H1 (cell line): ENCODE measurements at regions not wholly inside any gene's neighbourhood (a gene's known extent, or its start where the extent isn't known, plus 50 kb on each side); places are given as distances from the start of the nearest gene placed in this dataset.

Source experiments
- CTCF ChIA-PET: fragments of 300-600 bp; sonication (Branson Sonifier 250); formaldehyde crosslinking; loops from one replicate; lab custom pipeline; 2021; ENCODE audit not compliant: partially characterized antibody; lab: Charles Lee
- POLR2A ChIA-PET: fragments of 300-600 bp; sonication (Branson Sonifier 250); formaldehyde crosslinking; loops from one replicate; lab custom pipeline; 2021; ENCODE audit warnings: inconsistent platforms; ENCODE audit not compliant: partially characterized antibody; lab: Charles Lee
- DNase-seq, 2 experiments: peaks; one replicate each; pipeline versions ENCODE4 v3.0.0 to v3.0.0-alpha.2; 2010 to 2022; ENCODE audit warnings: low spot score in 2 of 2, low read depth in 1 of 2, mixed read lengths in 1 of 2
- FAIRE-seq: peaks from 2 replicates; lab custom pipeline; 2011; peaks lifted over from hg19 to GRCh38; lab: Jason Lieb, UNC
- H2AFZ ChIP-seq: 2 replicates; pipeline ENCODE4 v1.8.1; 2012; ENCODE audit warnings: low read length, inconsistent platforms
- H2AK5ac ChIP-seq: 2 replicates; pipeline ENCODE4 v1.6.1; 2013; ENCODE audit warnings: low read depth, low read length
- H2BK120ac ChIP-seq: replicated peaks from 2 replicates; pipeline ENCODE3; 2013; ENCODE audit warnings: low read depth, low read length, inconsistent platforms
- H2BK12ac ChIP-seq: 2 replicates; pipeline ENCODE4 v1.6.1; 2013; ENCODE audit warnings: low read depth, low read length
- H2BK15ac ChIP-seq: 2 replicates; pipeline ENCODE4 v1.6.1; 2013; ENCODE audit warnings: low read length
- H2BK20ac ChIP-seq: 2 replicates; pipeline ENCODE4 v1.6.1; 2013; ENCODE audit warnings: low read length
- H2BK5ac ChIP-seq: 2 replicates; pipeline ENCODE4 v1.6.1; 2013; ENCODE audit warnings: low read depth, low read length
- H3K14ac ChIP-seq: 2 replicates; pipeline ENCODE4 v1.6.1; 2013; ENCODE audit warnings: inconsistent platforms; ENCODE audit not compliant: insufficient read length
- H3K18ac ChIP-seq: 2 replicates; pipeline ENCODE4 v1.6.1; 2013; ENCODE audit warnings: low read length; ENCODE audit errors: extremely low read depth
- H3K23ac ChIP-seq: 2 replicates; pipeline ENCODE4 v1.6.1; 2013; ENCODE audit warnings: inconsistent platforms; ENCODE audit not compliant: insufficient read length
- H3K23me2 ChIP-seq: 2 replicates; pipeline ENCODE4 v1.6.1; 2013; ENCODE audit warnings: low read depth, low read length
- H3K27ac ChIP-seq: 2 replicates; pipeline ENCODE4 v1.6.1; 2011; ENCODE audit warnings: low read depth, low read length, inconsistent platforms
- H3K27me3 ChIP-seq, 4 experiments: replicated peaks in 1 of 4; 1 replicate in 1 of 4; 2 replicates in 3 of 4; pipeline versions ENCODE4 v1.6.1 to v1.8.1; 2011 to 2013; ENCODE audit warnings: low read length in 3 of 4, mild to moderate bottlenecking in 3 of 4, inconsistent platforms in 2 of 4, mixed read lengths in 2 of 4, moderate library complexity in 1 of 4; ENCODE audit not compliant: control insufficient read depth in 3 of 4, insufficient read depth in 3 of 4; ENCODE audit errors: extremely low read depth in 1 of 4
- H3K36me3 ChIP-seq, 4 experiments: 2 replicates each; pipeline versions ENCODE4 v1.6.1 to v1.8.1; 2011 to 2013; ENCODE audit warnings: mild to moderate bottlenecking in 4 of 4, low read length in 3 of 4, moderate library complexity in 2 of 4, control low read depth in 1 of 4, inconsistent platforms in 1 of 4; ENCODE audit not compliant: insufficient read depth in 4 of 4, control insufficient read depth in 2 of 4
- H3K4ac ChIP-seq: replicated peaks from 2 replicates; pipeline ENCODE3; 2013; ENCODE audit warnings: low read length, low read depth, mixed read lengths, inconsistent platforms; ENCODE audit not compliant: insufficient read length
- H3K4me1 ChIP-seq, 4 experiments: replicated peaks in 1 of 4; 1 replicate in 1 of 4; 2 replicates in 3 of 4; pipeline versions ENCODE4 v1.6.1 to v1.8.1; 2011 to 2013; ENCODE audit warnings: low read length in 3 of 4, inconsistent platforms in 2 of 4, mixed read lengths in 1 of 4; ENCODE audit not compliant: insufficient read depth in 4 of 4, control insufficient read depth in 3 of 4
- H3K4me2 ChIP-seq, 2 experiments: 2 replicates each; pipeline versions ENCODE4 v1.6.1 to v1.8.1; 2011 to 2013; ENCODE audit warnings: low read depth in 2 of 2, low read length in 2 of 2, control low read depth in 1 of 2, inconsistent platforms in 1 of 2, mild to moderate bottlenecking in 1 of 2; ENCODE audit not compliant: insufficient read depth in 1 of 2
- H3K4me3 ChIP-seq, 4 experiments: fragments of 200-600, 300-600 bp in 1 of 4; sonication (generic), shearing (Covaris generic), sonication (Bioruptor Twin) in 1 of 4; 2 replicates each; pipeline versions ENCODE4 v1.5.1 to v1.8.1; 2011 to 2016; ENCODE audit warnings: low read length in 4 of 4, low read depth in 3 of 4, control low read depth in 2 of 4, inconsistent platforms in 2 of 4, mild to moderate bottlenecking in 2 of 4, mixed read lengths in 1 of 4, moderate library complexity in 1 of 4; ENCODE audit not compliant: insufficient read depth in 2 of 4; ENCODE audit errors: extremely low read depth in 1 of 4
- H3K56ac ChIP-seq: replicated peaks from 2 replicates; pipeline ENCODE3; 2013; ENCODE audit warnings: low read depth, mild to moderate bottlenecking, mixed read lengths, low read length, inconsistent platforms; ENCODE audit not compliant: insufficient read length
- H3K79me1 ChIP-seq: 2 replicates; pipeline ENCODE4 v1.6.1; 2013; ENCODE audit warnings: low read depth, low read length, control low read depth
- H3K79me2 ChIP-seq, 2 experiments: 2 replicates each; pipeline versions ENCODE4 v1.6.1 to v1.8.1; 2012 to 2013; ENCODE audit warnings: low read length in 2 of 2, mild to moderate bottlenecking in 2 of 2, inconsistent platforms in 1 of 2; ENCODE audit not compliant: insufficient read depth in 2 of 2, control insufficient read depth in 1 of 2
- H3K9ac ChIP-seq, 4 experiments: replicated peaks in 1 of 4; 1 replicate in 1 of 4; 2 replicates in 3 of 4; pipeline versions ENCODE4 v1.6.1 to v1.8.1; 2011 to 2013; ENCODE audit warnings: low read depth in 3 of 4, low read length in 3 of 4, control low read depth in 2 of 4, mild to moderate bottlenecking in 2 of 4, moderate library complexity in 2 of 4, inconsistent platforms in 1 of 4; ENCODE audit errors: extremely low read depth in 1 of 4
- H3K9me3 ChIP-seq, 2 experiments: 2 replicates each; pipeline versions ENCODE4 v1.6.1 to v1.8.1; 2012 to 2013; ENCODE audit warnings: mild to moderate bottlenecking in 2 of 2, moderate library complexity in 2 of 2, control low read depth in 1 of 2, inconsistent platforms in 1 of 2, low read depth in 1 of 2, low read length in 1 of 2, mixed read lengths in 1 of 2; ENCODE audit not compliant: insufficient read depth in 2 of 2
- H4K20me1 ChIP-seq, 2 experiments: replicated peaks in 1 of 2; 2 replicates each; pipeline versions ENCODE3 to v1.8.1; 2011 to 2013; ENCODE audit warnings: inconsistent platforms in 2 of 2, low read length in 2 of 2, mild to moderate bottlenecking in 1 of 2; ENCODE audit not compliant: insufficient read depth in 2 of 2, control insufficient read depth in 1 of 2
- H4K5ac ChIP-seq: 2 replicates; pipeline ENCODE4 v1.6.1; 2013; ENCODE audit warnings: low read length, low read depth, mixed read lengths, inconsistent platforms; ENCODE audit not compliant: insufficient read length
- H4K8ac ChIP-seq: 2 replicates; pipeline ENCODE4 v1.8.0; 2013; ENCODE audit warnings: mild to moderate bottlenecking, moderate library complexity, low read length, inconsistent platforms; ENCODE audit not compliant: insufficient read depth; ENCODE audit errors: extremely low read depth
- H4K91ac ChIP-seq: replicated peaks from 2 replicates; pipeline ENCODE3; 2013; ENCODE audit warnings: low read length, mixed read lengths, inconsistent platforms; ENCODE audit not compliant: insufficient read length
- CHD2 ChIP-seq: IDR thresholded peaks from 2 replicates; pipeline ENCODE4 v1.6.1; 2012; ENCODE audit warnings: low read length, improper control_type of control experiment
- HDAC2 ChIP-seq, 2 experiments: fragments of 300-600 bp in 1 of 2; sonication (generic) in 1 of 2; IDR thresholded peaks; 2 replicates each; pipeline ENCODE4 v1.6.1; 2011 to 2012; ENCODE audit warnings: low read depth in 2 of 2, low read length in 2 of 2, mild to moderate bottlenecking in 2 of 2, moderate library complexity in 2 of 2, borderline replicate concordance in 1 of 2, inconsistent platforms in 1 of 2
- KDM1A ChIP-seq: fragments of 200-600, 300-600 bp; sonication (generic); IDR thresholded peaks from 2 replicates; pipeline ENCODE4 v1.7.1; 2016; ENCODE audit warnings: mild to moderate bottlenecking, low read length, borderline replicate concordance
- SRF ChIP-seq: IDR thresholded peaks from 2 replicates; pipeline ENCODE4 v1.6.1; 2011; ENCODE audit warnings: mild to moderate bottlenecking, low read depth, low read length, moderate library complexity
- WGBS, 2 experiments: shearing (Covaris generic) in 1 of 2; methylation state at CpG; one replicate each; pipeline versions ENCODE4 v1.1.6 to v1.1.7; 2013 to 2015; ENCODE audit warnings: low lambda C conversion rate in 2 of 2, mixed read lengths in 2 of 2, inconsistent platforms in 1 of 2, low coverage in 1 of 2, missing lambda C conversion rate in 1 of 2; ENCODE audit not compliant: insufficient replicate concordance in 2 of 2, insufficient coverage in 1 of 2, insufficient read length in 1 of 2; ENCODE audit errors: extremely low coverage in 1 of 2, missing lambda C conversion rate in 1 of 2; 5-methylcytosine and 5-hydroxymethylcytosine counted together

DNA sequence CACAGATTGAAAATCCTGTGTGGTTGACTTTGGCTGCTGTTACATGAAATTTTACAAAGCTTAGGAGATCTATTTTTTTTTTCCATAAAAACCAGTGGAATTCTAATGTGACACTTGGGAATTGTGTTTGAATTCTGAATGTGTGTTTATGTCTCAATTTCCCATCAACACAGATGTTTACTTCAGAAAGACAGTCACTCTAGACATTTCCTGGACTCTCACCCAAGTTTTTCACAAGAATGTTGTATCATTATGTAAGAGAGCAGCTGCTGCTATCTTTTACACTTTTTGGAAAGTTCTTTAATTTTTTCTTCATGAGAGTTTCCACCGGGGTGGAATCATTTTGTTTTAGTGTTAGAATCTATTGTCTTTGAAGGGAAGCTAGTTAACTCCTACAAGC, 210.1 kb downstream of the GIPC2 start:
- Histone ChIP-seq H3K27ac (no peak overlapping the region), H3K56ac (no peak overlapping the region), H3K4me3 (no peak overlapping the region), H3K27me3 (peaks cover 0 to 7% (median 0%) of the 10 kb centered on the region in 4 experiments; a peak in 1 of 7 replicates), H2AK5ac (no peak overlapping the region), H2BK12ac (no peak overlapping the region), H3K23ac (no peak overlapping the region), H2BK120ac (no peak overlapping the region), H2BK20ac (no peak overlapping the region), H4K5ac (no peak overlapping the region), H3K36me3 (no peaks in the 10 kb centered on the region), H3K14ac (no peak overlapping the region), H4K91ac (no peak overlapping the region), H3K79me1 (no peaks in the 10 kb centered on the region), H2BK15ac (no peak overlapping the region), H3K18ac (no peak overlapping the region), H3K4me2 (no peak overlapping the region), H3K9me3 (no peaks in the 10 kb centered on the region), H3K9ac (no peak overlapping the region), H3K4ac (no peak overlapping the region), H2BK5ac (no peak overlapping the region), H3K23me2 (peaks cover 2% of the 10 kb centered on the region; the same call in 1 of the 2 replicates), H3K79me2 (no peaks in the 10 kb centered on the region), H3K4me1 (no peaks in the 10 kb centered on the region), H4K8ac (no peak overlapping the region), H2AFZ (no peak overlapping the region), H4K20me1 (no peaks in the 10 kb centered on the region)
- no peak for TF ChIP-seq KDM1A
- no peak for TF ChIP-seq SRF
- TF ChIP-seq HDAC2 (IDR thresholded peaks at IDR 0.05; ENCODE audit: borderline replicate concordance in 1 of 2, low read depth in 2 of 2, low read length in 2 of 2), result no peak
- TF ChIP-seq CHD2, result no peak
- FAIRE-seq, result no peak
- ChIA-PET CTCF (interaction anchor here (0.6 to 1.6 kb wide), 3 partner anchors 16 to 113 kb away, joined by 3 to 4 read pairs (median 3); no protein-coding TSS in a partner anchor), POLR2A (no interaction called here)
- no peak for DNase-seq
- WGBS, 2 experiments, result 89% methylated on average over 1 of the region's 1 CpG; no CpG with 5 or more reads in 1 of the 2 experiments
